T-cell (primary cell): ENCODE measurements at regions not wholly inside any gene's neighbourhood (a gene's known extent, or its start where the extent isn't known, plus 50 kb on each side); places are given as distances from the start of the nearest gene placed in this dataset.

Source experiments
- ATAC-seq, 4 experiments: fragments of 200-7000 bp in 3 of 4; fragments of 150-1000 bp in 1 of 4; cut with Tn5 transposase; replicated peaks in 1 of 4; 1 replicate in 3 of 4; 2 replicates in 1 of 4; pipeline ENCODE4 v1.10.0; 2021; ENCODE audit warnings: moderate library complexity in 3 of 4, mild to moderate bottlenecking in 2 of 4, moderate number of reproducible peaks in 1 of 4
- CTCF ChIA-PET, 2 donors: fragments of 300-600 bp; sonication (Branson Sonifier 250); formaldehyde crosslinking; loops; one replicate each; lab custom pipeline; 2022; ENCODE audit warnings: antibody characterized with exemption in 2 of 2; lab: Charles Lee
- POLR2A ChIA-PET, 2 donors: fragments of 300-600 bp; sonication (Branson Sonifier 250); formaldehyde crosslinking; loops; one replicate each; lab custom pipeline; 2022; ENCODE audit warnings: antibody characterized with exemption in 2 of 2; lab: Charles Lee
- DNase-seq, 35 experiments: peaks; one replicate each; pipeline versions ENCODE4 v3.0.0 to v3.0.0-alpha.2; 2013 to 2023
- H3K27ac ChIP-seq: one replicate; pipeline ENCODE4 v1.5.1; 2013; ENCODE audit warnings: low read length
- H3K27me3 ChIP-seq, 2 experiments: replicated peaks in 1 of 2; 1 replicate in 1 of 2; 2 replicates in 1 of 2; pipeline versions ENCODE4 v1.6.1 to v1.7.0; 2013; ENCODE audit warnings: low read length in 1 of 2, mixed read lengths in 1 of 2; ENCODE audit not compliant: control insufficient read depth in 2 of 2, insufficient read depth in 2 of 2; ENCODE audit errors: extremely low read depth in 1 of 2
- H3K36me3 ChIP-seq, 2 donors: 1 replicate in 1 of 2; 2 replicates in 1 of 2; pipeline versions ENCODE4 v1.6.1 to v1.7.0; 2013; ENCODE audit warnings: low read length in 1 of 2; ENCODE audit not compliant: control insufficient read depth in 2 of 2, insufficient read depth in 1 of 2; ENCODE audit errors: extremely low read depth in 1 of 2
- H3K4me1 ChIP-seq, 2 experiments: 1 replicate in 1 of 2; 2 replicates in 1 of 2; pipeline versions ENCODE4 v1.6.1 to v1.7.0; 2013; ENCODE audit warnings: low read length in 2 of 2, mixed read lengths in 1 of 2; ENCODE audit not compliant: insufficient read depth in 2 of 2, control insufficient read depth in 1 of 2; ENCODE audit errors: extremely low read depth in 1 of 2
- H3K4me3 ChIP-seq, 2 donors: 1 replicate in 1 of 2; 2 replicates in 1 of 2; pipeline versions ENCODE4 v1.5.1 to v1.7.0; 2013; ENCODE audit warnings: mild to moderate bottlenecking in 2 of 2, low read length in 1 of 2, moderate library complexity in 1 of 2; ENCODE audit not compliant: control insufficient read depth in 1 of 2; ENCODE audit errors: extremely low read depth in 1 of 2
- H3K9me3 ChIP-seq: 2 replicates; pipeline ENCODE4 v1.7.0; 2013
- H3K27ac Mint-ChIP-seq, 2 donors: one replicate each; pipeline ENCODE4 v1.8.0; 2020 to 2021; ENCODE audit warnings: mild to moderate bottlenecking in 2 of 2, mixed read lengths in 2 of 2
- H3K27me3 Mint-ChIP-seq, 2 donors: one replicate each; pipeline ENCODE4 v1.8.0; 2021 to 2022; ENCODE audit warnings: mixed read lengths in 2 of 2
- H3K36me3 Mint-ChIP-seq: one replicate; pipeline ENCODE4 v1.8.0; 2021; ENCODE audit warnings: mixed read lengths
- H3K4me1 Mint-ChIP-seq, 3 donors: one replicate each; pipeline ENCODE4 v1.8.0; 2020 to 2022; ENCODE audit warnings: mixed read lengths in 3 of 3, mild to moderate bottlenecking in 1 of 3
- H3K4me3 Mint-ChIP-seq, 3 donors: one replicate each; pipeline ENCODE4 v1.8.0; 2020 to 2022; ENCODE audit warnings: mild to moderate bottlenecking in 3 of 3, mixed read lengths in 3 of 3, moderate library complexity in 3 of 3
- H3K9me3 Mint-ChIP-seq, 3 donors: one replicate each; pipeline ENCODE4 v1.8.0; 2020 to 2022; ENCODE audit warnings: mixed read lengths in 3 of 3
- whole genome bisulfite sequencing: methylation state at CpG from one replicate; pipeline ENCODE4 v1.1.5; 2013; ENCODE audit warnings: missing lambda C conversion rate; ENCODE audit not compliant: insufficient coverage; 5-methylcytosine and 5-hydroxymethylcytosine counted together

- H3K4me3 ChIP-seq, result no peak overlapping the region
- H3K27me3 ChIP-seq, result no peaks in the 10 kb centered on the region
- H3K4me1 Mint-ChIP-seq, result no peaks in the 10 kb centered on the region
- 100% methylated on average over 1 of the region's 3 CpGs for WGBS
- no peaks in the 10 kb centered on the region for H3K4me1 ChIP-seq
- H3K27me3 Mint-ChIP-seq, result no peaks in the 10 kb centered on the region
- H3K9me3 Mint-ChIP-seq, result peaks cover 7 to 19% (median 16%) of the 10 kb centered on the region in 3 donors
- ATAC-seq (no peak), DNase-seq (no peak)
- no peaks in the 10 kb centered on the region for H3K36me3 Mint-ChIP-seq
- ChIA-PET CTCF (interaction anchor here in 1 of 2 donors (0.5 kb wide), 1 partner anchor 491 kb away, joined by 3 read pairs; no protein-coding TSS in a partner anchor), POLR2A (no interaction called here)
- H3K4me3 Mint-ChIP-seq, result no peak overlapping the region
- H3K36me3 ChIP-seq, result no peaks in the 10 kb centered on the region
- no peaks in the 10 kb centered on the region for H3K9me3 ChIP-seq
- H3K27ac Mint-ChIP-seq, result no peak overlapping the region
- no peak overlapping the region for H3K27ac ChIP-seq
Measured at GRCh38 chr3:80994085-80994665, 767.3 kb downstream of the GBE1 start.

DNA sequence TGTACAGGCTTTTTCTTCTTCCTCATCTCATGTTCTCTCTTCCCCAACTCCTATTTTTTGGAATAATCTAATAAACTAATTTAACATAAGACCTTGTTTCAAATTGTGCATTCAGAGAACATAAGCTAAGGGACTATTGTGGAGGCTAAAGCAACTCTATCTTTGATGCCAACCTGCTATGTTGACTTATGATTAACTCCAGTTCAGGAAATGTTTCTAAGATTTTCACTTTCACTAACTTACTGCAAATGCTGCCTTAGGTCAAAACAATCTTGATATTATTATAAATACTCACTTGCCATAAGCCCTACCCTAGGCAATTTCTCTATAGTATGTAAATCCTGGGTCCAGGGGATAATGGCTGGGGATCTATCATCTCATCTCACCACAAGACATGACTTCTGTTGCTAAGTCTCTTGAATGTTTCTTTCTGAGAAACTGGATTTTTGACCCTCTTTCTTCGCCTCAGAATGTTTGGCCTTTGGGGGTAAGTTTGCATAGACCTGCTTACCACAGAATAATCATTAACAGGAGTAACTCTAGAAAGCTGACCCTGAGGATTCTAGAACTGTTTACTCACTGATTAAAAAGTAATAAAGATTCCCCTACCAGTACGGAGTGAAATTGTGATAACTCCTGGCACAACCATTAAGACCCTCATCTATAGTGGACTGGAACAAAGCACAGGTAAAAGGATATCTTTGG lies 768.1 kb downstream of the GBE1 start:
- no peaks in the 10 kb centered on the region for H3K27me3 ChIP-seq
- WGBS, result no CpG with 5 or more reads among the region's 2 CpGs
- no peaks in the 10 kb centered on the region for H3K4me1 ChIP-seq
- ChIA-PET POLR2A (no interaction called here), CTCF (no interaction called here)
- Mint-ChIP-seq H3K4me1 (no peaks in the 10 kb centered on the region), H3K4me3 (no peak overlapping the region), H3K27me3 (no peaks in the 10 kb centered on the region), H3K9me3 (peaks cover 5 to 19% (median 19%) of the 10 kb centered on the region in 3 donors), H3K36me3 (no peaks in the 10 kb centered on the region), H3K27ac (no peak overlapping the region)
- H3K36me3 ChIP-seq, result no peaks in the 10 kb centered on the region
- no peak overlapping the region for H3K4me3 ChIP-seq
- ATAC-seq (no peak), DNase-seq (no peak)
- H3K9me3 ChIP-seq, result no peaks in the 10 kb centered on the region
- H3K27ac ChIP-seq, result no peak overlapping the region

GRCh38 chr3:80983753-80984152 lies 777.7 kb downstream of the GBE1 start:
- Mint-ChIP-seq H3K36me3 (no peaks in the 10 kb centered on the region), H3K4me3 (no peak overlapping the region), H3K27me3 (no peaks in the 10 kb centered on the region), H3K27ac (no peak overlapping the region), H3K4me1 (no peaks in the 10 kb centered on the region), H3K9me3 (peaks cover 4 to 26% (median 20%) of the 10 kb centered on the region in 3 donors)
- Histone ChIP-seq H3K27me3 (no peaks in the 10 kb centered on the region), H3K4me1 (no peaks in the 10 kb centered on the region), H3K4me3 (no peak overlapping the region), H3K36me3 (no peaks in the 10 kb centered on the region), H3K27ac (no peak overlapping the region), H3K9me3 (no peaks in the 10 kb centered on the region)
- no peak for ATAC-seq
- no peak for DNase-seq
- ChIA-PET POLR2A (no interaction called here), CTCF (no interaction called here)
- WGBS, result no CpG with 5 or more reads among the region's 3 CpGs

- H3K27ac Mint-ChIP-seq, result no peak overlapping the region
- H3K4me1 ChIP-seq, result no peaks in the 10 kb centered on the region
- H3K27ac ChIP-seq, result no peak overlapping the region
- POLR2A ChIA-PET, result no interaction called here
- no peaks in the 10 kb centered on the region for H3K36me3 ChIP-seq
- peaks cover 13% of the 10 kb centered on the region in 3 donors for H3K9me3 Mint-ChIP-seq
- no peaks in the 10 kb centered on the region for H3K27me3 Mint-ChIP-seq
- DNase-seq, result no peak
- WGBS, result no CpG with 5 or more reads among the region's 4 CpGs
- CTCF ChIA-PET, result no interaction called here
- no peaks in the 10 kb centered on the region for H3K27me3 ChIP-seq
- H3K36me3 Mint-ChIP-seq, result no peaks in the 10 kb centered on the region
- H3K9me3 ChIP-seq, result no peaks in the 10 kb centered on the region
- no peak overlapping the region for H3K4me3 ChIP-seq
- no peak for ATAC-seq
- H3K4me1 Mint-ChIP-seq, result no peaks in the 10 kb centered on the region
- H3K4me3 Mint-ChIP-seq, result no peak overlapping the region
Measured at GRCh38 chr3:80978216-80978969, 783.1 kb downstream of the GBE1 start.

GRCh38 chr3:80970292-80970691 lies 791.2 kb downstream of the GBE1 start:
- no peak overlapping the region for H3K4me3 Mint-ChIP-seq
- no peaks in the 10 kb centered on the region for H3K27me3 Mint-ChIP-seq
- Histone ChIP-seq H3K27me3 (no peaks in the 10 kb centered on the region), H3K36me3 (no peaks in the 10 kb centered on the region), H3K9me3 (no peaks in the 10 kb centered on the region), H3K4me1 (no peaks in the 10 kb centered on the region), H3K27ac (no peak overlapping the region), H3K4me3 (no peak overlapping the region)
- ChIA-PET CTCF (no interaction called here), POLR2A (no interaction called here)
- DNase-seq (no peak), ATAC-seq (no peak)
- WGBS, result no CpG with 5 or more reads among the region's 1 CpG
- H3K27ac Mint-ChIP-seq, result no peak overlapping the region
- H3K36me3 Mint-ChIP-seq, result no peaks in the 10 kb centered on the region
- H3K4me1 Mint-ChIP-seq, result no peaks in the 10 kb centered on the region
- peaks cover 10 to 21% (median 16%) of the 10 kb centered on the region in 3 donors for H3K9me3 Mint-ChIP-seq

DNA sequence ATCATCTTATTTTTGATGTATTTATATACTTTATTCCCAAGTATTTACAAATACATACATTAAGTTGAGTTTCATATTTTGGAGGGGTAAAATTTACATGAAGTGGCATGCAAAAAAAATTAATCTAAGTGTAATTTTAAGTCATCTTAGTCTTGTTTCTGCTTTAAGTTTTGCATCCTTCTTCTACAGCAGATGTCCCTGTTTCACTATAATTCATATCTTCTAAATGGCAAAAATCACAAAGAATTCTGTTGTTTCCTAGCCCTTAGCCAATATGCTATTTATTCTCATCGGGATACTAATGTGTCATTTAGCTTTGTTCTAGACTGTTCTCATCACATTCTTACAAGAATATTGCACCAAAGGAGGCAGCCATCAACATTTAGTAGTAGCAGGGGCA lies 831.9 kb downstream of the GBE1 start:
- no peaks in the 10 kb centered on the region for H3K4me1 ChIP-seq
- ChIA-PET CTCF (no interaction called here), POLR2A (no interaction called here)
- no peak overlapping the region for H3K27ac ChIP-seq
- ATAC-seq (no peak), DNase-seq (no peak)
- H3K36me3 ChIP-seq, result no peaks in the 10 kb centered on the region
- no peak overlapping the region for H3K27ac Mint-ChIP-seq
- H3K9me3 Mint-ChIP-seq, result peaks cover 11 to 18% (median 12%) of the 10 kb centered on the region in 3 donors
- WGBS, result no CpG with 5 or more reads among the region's 1 CpG
- no peaks in the 10 kb centered on the region for H3K27me3 Mint-ChIP-seq
- H3K4me3 ChIP-seq, result no peak overlapping the region
- H3K36me3 Mint-ChIP-seq, result no peaks in the 10 kb centered on the region
- no peaks in the 10 kb centered on the region for H3K4me1 Mint-ChIP-seq
- no peak overlapping the region for H3K4me3 Mint-ChIP-seq
- peaks cover 3% of the 10 kb centered on the region for H3K9me3 ChIP-seq
- no peaks in the 10 kb centered on the region for H3K27me3 ChIP-seq
